Activated CD4-positive, alpha-beta T cell treated with anti-CD3 and anti-CD28 coated beads, Interleukin-2, amount 50 U/mL, for 16 hours (primary cell): ENCODE measurements at regions not wholly inside any gene's neighbourhood (a gene's known extent, or its start where the extent isn't known, plus 50 kb on each side); places are given as distances from the start of the nearest gene placed in this dataset.
"Not testable (repeated sequence)": the region's sequence is repeated elsewhere in the genome, so short reads cannot be mapped to it uniquely, and the experiment has no call there.

ENCODE experiments used
- DNase-seq: peaks from one replicate; pipeline ENCODE4 v3.0.0-alpha.2; 2020

GRCh38 chr1:61579802-61580201 lies 145.1 kb downstream of the TM2D1 start:
- no peak for DNase-seq

- no peak for DNase-seq
These were observed 152.9 kb downstream of the TM2D1 start for GRCh38 chr1:61572046-61572445.

GRCh38 chr1:61570191-61570590 lies 154.8 kb downstream of the TM2D1 start:
- DNase-seq, result no peak

GRCh38 chr1:61569303-61569621 lies 155.7 kb downstream of the TM2D1 start:
- DNase-seq, result no peak

GRCh38 chr1:61568460-61569302 lies 156.3 kb downstream of the TM2D1 start:
- no peak for DNase-seq

- no peak for DNase-seq
These were observed 158.8 kb downstream of the TM2D1 start for GRCh38 chr1:61566177-61566576.

GRCh38 chr1:61563611-61564010 lies 161.3 kb downstream of the TM2D1 start:
- no peak for DNase-seq

GRCh38 chr1:61561666-61562065 lies 163.3 kb downstream of the TM2D1 start:
- DNase-seq, result no peak

- no peak for DNase-seq
These were observed 164.6 kb downstream of the TM2D1 start for GRCh38 chr1:61560385-61560784.

- DNase-seq, result no peak
These were observed 168.3 kb downstream of the TM2D1 start for GRCh38 chr1:61556631-61557030.

GRCh38 chr1:61552630-61553305 lies 172.2 kb downstream of the TM2D1 start:
- DNase-seq, result no peak

GRCh38 chr1:61547302-61547701 lies 177.6 kb downstream of the TM2D1 start:
- not testable (repeated sequence) for DNase-seq

GRCh38 chr1:61544870-61545269 lies 180.1 kb downstream of the TM2D1 start:
- not testable (repeated sequence) for DNase-seq

GRCh38 chr1:61543498-61543897 lies 181.4 kb downstream of the TM2D1 start:
- not testable (repeated sequence) for DNase-seq

- DNase-seq, result no peak
These were observed 185.1 kb downstream of the TM2D1 start for GRCh38 chr1:61539720-61540462.

GRCh38 chr1:61538228-61538627 lies 186.7 kb downstream of the TM2D1 start:
- DNase-seq, result no peak

- no peak for DNase-seq
These were observed 188.5 kb downstream of the TM2D1 start for GRCh38 chr1:61536174-61537108.

GRCh38 chr1:61534847-61535246 lies 190.1 kb downstream of the TM2D1 start:
- DNase-seq, result no peak

GRCh38 chr1:61533546-61533945 lies 191.4 kb downstream of the TM2D1 start:
- no peak for DNase-seq

- no peak for DNase-seq
These were observed 193.2 kb downstream of the TM2D1 start for GRCh38 chr1:61531716-61532115.

GRCh38 chr1:61523893-61524605 lies 200.9 kb downstream of the TM2D1 start:
- no peak for DNase-seq

GRCh38 chr1:61523229-61523628 lies 201.7 kb downstream of the TM2D1 start:
- DNase-seq, result no peak
